ENCODE measurements at regions not wholly inside any gene's neighbourhood (a gene's known extent, or its start where the extent isn't known, plus 50 kb on each side); places are given as distances from the start of the nearest gene placed in this dataset.

DNA sequence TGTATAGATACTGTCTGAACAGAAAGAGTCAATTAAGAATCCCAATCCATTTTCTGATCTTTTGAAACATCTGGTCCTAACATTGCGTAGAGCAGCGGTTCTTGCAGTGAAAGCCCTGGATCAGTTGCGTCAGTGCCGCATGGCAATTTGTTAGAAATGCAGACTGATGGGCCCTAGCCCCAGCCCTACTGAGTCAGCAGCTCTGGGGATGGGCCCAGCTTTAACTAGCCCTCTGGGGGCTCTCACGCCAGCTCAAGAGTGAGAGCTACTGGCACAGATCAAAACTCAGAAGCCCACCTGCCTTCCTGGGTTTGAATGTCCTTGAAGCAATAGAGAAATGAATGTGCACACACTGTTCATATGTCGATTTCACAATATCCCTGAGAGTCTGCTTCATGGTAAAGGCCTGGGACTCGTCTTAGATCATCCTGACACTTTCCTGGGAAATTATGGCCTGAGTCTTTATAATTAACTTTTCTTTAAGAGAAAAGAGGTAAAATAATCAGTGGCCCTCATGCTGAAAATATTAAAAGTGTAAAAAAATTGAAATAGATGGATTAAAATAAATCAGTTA is 206.8 kb upstream of the TMTC4 start:
- TF ChIP-seq, protein P1, sequence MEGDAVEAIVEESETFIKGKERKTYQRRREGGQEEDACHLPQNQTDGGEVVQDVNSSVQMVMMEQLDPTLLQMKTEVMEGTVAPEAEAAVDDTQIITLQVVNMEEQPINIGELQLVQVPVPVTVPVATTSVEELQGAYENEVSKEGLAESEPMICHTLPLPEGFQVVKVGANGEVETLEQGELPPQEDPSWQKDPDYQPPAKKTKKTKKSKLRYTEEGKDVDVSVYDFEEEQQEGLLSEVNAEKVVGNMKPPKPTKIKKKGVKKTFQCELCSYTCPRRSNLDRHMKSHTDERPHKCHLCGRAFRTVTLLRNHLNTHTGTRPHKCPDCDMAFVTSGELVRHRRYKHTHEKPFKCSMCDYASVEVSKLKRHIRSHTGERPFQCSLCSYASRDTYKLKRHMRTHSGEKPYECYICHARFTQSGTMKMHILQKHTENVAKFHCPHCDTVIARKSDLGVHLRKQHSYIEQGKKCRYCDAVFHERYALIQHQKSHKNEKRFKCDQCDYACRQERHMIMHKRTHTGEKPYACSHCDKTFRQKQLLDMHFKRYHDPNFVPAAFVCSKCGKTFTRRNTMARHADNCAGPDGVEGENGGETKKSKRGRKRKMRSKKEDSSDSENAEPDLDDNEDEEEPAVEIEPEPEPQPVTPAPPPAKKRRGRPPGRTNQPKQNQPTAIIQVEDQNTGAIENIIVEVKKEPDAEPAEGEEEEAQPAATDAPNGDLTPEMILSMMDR (conservative IDR thresholded peaks at IDR 0.05; ENCODE audit: low read length): no peak
- TF ChIP-seq EZH2phosphoT487 (IDR thresholded peaks at IDR 0.05; ENCODE audit: borderline replicate concordance, low read depth, low read length): no peak

Data from OCI-LY7 (cell line).